ENCODE measurements at regions not wholly inside any gene's neighbourhood (a gene's known extent, or its start where the extent isn't known, plus 50 kb on each side); places are given as distances from the start of the nearest gene placed in this dataset.
"Not testable (repeated sequence)": the region's sequence is repeated elsewhere in the genome, so short reads cannot be mapped to it uniquely, and the experiment has no call there.

DNA sequence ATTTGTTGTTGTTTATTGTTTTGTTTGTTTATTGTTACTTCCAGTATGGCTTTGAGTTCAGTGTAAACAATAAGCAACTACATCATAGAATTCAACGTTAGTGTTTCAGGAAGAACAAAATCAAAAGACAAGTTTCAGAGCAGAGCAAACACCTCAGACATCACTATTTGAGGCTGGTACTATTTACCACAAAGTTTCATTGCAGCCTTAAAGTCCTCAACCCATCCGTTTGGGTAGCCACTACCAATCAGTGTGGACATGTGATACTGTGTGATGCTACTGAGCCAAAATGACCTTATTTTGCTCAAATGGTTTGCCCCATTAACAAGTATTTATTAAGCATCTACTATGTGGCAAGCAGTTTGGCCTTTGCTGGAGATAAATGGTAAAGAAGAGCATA is 458.5 kb upstream of the PTGER4 start:
- no peak for DNase-seq

- DNase-seq: no peak
Measured at GRCh38 chr5:40220260-40220659, 459.5 kb upstream of the PTGER4 start.

DNA sequence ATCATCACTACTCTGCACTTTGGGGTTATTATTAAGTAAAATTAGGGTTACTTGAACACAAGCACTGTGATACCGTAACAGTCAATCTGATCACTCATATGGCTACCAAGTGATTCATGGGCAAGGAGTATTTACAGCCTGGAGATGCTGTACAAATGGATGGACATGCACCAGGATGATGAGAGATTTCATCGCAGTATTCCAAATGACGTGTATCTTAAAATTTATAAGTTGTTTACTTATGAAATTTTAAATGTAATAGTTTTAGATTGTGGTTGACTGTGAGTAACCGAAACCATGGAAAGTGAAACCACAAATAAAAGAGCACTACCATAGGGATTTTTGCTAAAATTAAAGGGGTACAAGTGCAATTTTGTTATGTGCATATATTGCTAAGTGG is 462.2 kb upstream of the PTGER4 start:
- no peak for DNase-seq

GRCh38 chr5:40210694-40211093 is 469.0 kb upstream of the PTGER4 start:
- DNase-seq: no peak

DNA sequence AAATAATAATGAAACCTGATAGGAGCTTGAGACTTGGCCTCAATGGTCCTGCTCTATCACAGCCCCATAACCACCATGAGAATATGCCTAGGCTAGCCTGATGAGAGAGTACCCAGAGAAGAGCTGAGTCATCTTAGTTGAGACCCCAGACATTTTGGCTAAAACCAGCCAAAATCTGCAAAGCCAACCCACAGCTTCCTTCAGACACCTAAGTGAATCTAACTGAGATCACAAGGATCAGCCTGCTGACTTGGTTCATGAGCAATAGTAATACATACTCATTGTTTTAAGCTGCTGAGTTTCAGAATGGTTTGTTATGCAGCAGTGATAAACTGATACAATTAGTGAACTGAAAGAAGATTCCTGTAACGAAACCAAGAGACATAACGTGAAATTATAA is 473.7 kb upstream of the PTGER4 start:
- DNase-seq: no peak

GRCh38 chr5:40204144-40204543 is 475.6 kb upstream of the PTGER4 start:
- no peak for DNase-seq

DNA sequence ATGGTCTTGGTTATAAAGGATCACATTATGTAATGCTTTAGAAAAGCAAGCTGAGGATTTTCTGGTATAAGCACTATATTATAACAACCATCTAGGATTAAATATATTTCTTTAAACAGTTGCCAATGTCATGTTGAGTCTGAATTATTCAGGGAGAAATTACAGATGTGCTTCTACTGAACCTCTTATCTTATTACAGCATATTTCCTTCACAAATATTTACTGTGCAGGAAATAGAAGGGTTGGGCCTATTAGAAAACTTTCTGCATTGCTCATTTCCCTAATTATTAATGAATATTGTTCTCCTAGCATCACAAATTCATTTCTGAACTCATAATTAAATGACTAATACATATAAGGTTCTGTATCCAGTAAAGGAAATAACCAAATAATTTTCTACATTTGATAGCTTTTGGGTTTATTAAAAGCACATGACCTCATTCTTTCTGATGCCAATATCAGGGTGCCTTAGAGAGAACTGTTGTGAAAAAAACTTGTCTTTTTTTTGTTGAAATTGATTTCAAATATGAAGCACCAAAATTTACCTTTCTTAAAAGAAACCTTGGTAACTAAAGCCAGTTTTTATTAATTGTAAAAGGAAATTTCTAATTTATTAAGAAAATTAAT is 476.8 kb upstream of the PTGER4 start:
- DNase-seq: no peak

DNA sequence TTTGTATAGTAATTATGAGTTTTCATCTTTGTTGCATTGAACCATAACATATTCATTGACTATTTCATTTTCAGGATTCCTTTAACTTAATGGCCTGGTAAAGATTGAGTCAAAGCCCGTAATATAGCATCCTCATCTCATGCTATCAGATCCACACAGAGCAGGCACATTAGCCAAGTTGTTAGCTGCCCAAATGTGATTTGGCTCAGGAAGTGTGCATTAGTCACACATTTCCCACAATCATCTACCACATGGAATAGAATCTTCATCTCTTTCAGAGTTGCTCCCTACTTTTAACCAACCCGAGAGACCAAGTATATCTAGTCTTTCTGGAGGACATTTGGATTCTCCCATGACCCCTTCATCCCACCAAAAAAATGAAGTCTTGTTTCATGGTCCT is 481.0 kb upstream of the PTGER4 start:
- DNase-seq: no peak

GRCh38 chr5:40195574-40195973 is 484.1 kb upstream of the PTGER4 start:
- DNase-seq: not testable (repeated sequence)

- DNase-seq: no peak
Measured at GRCh38 chr5:40191150-40191549, 488.6 kb upstream of the PTGER4 start.

- DNase-seq: no peak
Measured at GRCh38 chr5:40172721-40173120, 507.0 kb upstream of the PTGER4 start.

- DNase-seq: no peak
Measured at GRCh38 chr5:40171971-40172370, 507.7 kb upstream of the PTGER4 start.

DNA sequence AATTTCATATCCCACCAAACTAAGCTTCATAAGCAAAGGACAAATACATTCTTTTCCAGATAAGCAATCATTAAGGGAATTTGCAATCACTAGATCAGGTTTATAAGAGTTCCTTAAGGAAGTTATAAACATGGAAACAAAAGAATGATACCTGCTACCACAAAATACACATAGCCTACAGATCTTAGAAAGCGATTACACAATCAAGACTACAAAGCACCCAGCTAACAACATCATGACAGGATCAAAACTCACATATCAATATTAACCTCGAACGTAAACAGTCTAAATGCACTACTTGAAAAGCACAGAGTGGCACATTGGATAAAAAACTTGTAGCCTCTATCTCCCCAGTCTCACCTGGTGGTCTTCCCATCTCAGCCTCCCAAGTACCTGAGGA is 512.4 kb upstream of the PTGER4 start:
- DNase-seq: no peak

- no peak for DNase-seq
Measured at GRCh38 chr5:40166802-40167201, 512.9 kb upstream of the PTGER4 start.

GRCh38 chr5:40165789-40166728 is 513.7 kb upstream of the PTGER4 start:
- DNase-seq: no peak

DNA sequence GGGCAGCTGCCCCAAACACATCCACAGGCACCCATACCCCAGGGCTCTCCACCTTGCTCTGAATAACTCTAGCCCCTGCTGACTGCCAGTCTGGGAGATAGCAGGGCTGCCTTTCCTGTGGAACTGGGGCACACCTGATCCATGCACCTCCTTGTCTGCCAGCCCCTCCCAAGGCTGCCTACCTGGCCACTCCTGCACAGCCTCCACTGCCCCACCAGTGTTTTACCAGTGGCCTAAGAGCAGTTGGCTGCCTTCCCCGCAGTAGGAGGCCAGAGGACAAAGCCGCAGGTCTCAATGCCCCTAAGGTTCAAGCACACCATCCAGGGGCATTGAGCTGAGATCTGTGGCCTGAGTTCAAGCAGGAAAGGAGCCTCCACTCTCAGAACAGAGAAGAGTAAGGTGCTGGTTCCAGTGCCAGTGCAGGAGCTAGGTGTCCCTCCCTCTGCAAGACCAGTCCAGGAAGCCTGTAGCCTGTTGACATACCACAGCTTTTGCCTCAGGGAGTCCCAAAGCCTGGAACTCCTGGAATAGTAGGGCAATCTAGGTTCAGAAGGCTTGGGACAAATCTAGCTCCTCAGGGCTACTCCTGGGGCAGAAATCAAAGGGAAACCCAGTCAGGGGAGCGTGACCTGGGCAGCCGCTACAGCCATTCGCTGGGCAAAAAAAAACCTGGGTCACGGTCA is 514.5 kb upstream of the PTGER4 start:
- no peak for DNase-seq

GRCh38 chr5:40160435-40160834 is 519.3 kb upstream of the PTGER4 start:
- DNase-seq: no peak

DNA sequence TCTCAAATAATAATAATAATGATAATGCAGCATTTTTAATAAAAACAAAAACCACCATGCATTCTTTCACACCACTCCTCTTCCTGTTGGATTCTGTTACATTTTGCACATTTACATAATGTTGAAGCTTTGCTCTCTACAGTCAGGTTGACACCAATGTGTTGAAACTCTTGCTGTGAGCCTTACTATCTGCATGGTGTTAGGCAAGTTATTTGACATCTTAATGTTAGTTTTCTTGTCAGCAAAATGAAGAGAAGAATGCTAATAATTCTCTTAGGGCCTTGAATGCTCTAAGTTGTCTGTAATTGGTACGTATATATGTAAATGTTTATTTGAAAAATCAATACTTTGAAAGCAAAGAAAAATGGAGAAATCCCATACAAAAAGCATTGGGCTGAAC is 525.5 kb upstream of the PTGER4 start:
- DNase-seq: no peak

DNA sequence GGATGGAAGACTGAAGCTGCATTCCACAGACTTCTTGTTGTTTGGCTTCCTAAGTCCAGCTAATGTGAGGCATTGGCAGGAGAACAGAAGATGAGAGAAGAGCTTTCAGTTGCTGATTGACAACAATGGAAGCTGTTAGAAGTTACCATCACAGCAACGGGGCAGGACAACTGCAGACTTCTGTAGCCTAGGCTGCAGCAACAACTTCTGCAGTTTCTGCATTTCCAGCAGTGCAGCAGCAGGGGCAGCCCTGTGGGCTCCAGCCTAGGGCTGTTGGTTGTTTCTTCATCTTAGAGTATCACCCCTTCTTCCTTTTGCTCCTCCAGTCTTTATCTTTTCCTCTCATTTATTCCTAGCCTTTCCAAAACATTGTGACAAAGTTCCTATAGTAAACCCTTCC is 528.8 kb upstream of the PTGER4 start:
- no peak for DNase-seq

- DNase-seq: no peak
Measured at GRCh38 chr5:40141896-40142295, 537.8 kb upstream of the PTGER4 start.

- no peak for DNase-seq
Measured at GRCh38 chr5:40141418-40141817, 538.3 kb upstream of the PTGER4 start.

GRCh38 chr5:40137223-40137622 is 542.5 kb upstream of the PTGER4 start:
- DNase-seq: no peak

DNA sequence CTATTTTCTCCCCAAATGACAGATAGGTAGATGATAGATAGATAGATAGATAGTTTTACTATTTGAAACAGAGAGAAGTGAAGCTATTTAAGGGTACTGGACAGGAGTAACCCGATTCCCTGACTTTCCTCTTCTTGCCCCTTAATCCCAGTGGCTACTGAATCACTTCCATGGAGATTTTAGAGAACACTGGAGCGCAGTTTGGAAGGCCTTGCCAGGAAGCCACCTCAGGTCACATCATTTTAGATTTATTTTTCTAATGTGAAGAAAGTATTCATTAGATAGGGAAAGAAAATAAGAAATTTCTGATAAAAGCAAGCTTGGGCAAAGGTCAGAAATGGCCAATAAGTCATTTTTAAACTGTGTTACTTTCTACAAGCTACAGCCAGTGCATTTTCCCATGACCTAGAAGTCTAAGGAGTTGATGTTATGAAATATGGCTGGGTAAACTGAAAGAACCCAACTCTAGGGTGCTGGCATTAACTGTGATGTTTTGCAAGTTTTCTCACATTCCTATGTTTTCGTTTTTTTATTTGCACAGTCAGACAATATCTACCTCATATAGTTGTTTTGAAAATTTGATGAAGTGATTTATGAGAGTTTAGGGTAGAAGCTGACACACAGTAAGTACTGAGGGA is 544.7 kb upstream of the PTGER4 start:
- no peak for DNase-seq

Measured in central memory CD4-positive, alpha-beta T cell (primary cell).